HG02623 (cell line): ENCODE measurements at regions not wholly inside any gene's neighbourhood (a gene's known extent, or its start where the extent isn't known, plus 50 kb on each side); places are given as distances from the start of the nearest gene placed in this dataset.

ENCODE experiments used
- ATAC-seq: cut with Tn5 transposase; IDR thresholded peaks from one replicate; pipeline ENCODE4 v1.9.1; 2021; ENCODE audit warnings: moderate library complexity; ENCODE audit not compliant: unreplicated experiment

DNA sequence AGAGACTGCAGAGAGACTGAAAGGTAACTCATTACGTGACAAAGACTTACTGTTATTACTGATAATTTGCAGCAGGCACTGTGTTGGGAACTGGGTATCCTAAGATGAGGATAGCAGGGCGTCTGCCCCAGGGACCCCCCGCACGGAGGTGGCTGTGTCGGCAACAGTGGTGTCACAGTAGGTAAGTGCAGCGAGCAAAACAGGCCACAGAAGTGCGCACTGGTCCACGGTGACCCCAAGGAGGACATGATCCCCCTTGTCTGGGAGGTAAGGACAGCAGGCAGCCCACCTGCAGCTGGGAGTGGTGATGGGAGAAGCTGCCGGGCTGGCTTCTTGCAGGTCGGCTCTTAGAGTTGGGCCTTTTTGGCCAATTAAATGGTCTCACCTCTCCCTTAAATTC, 82.9 kb downstream of the FAM43A start:
- ATAC-seq = no peak

GRCh38 chr3:194769020-194769643, 83.4 kb downstream of the FAM43A start:
- ATAC-seq = peak; percentile 93

GRCh38 chr3:194772241-194773000, 86.7 kb downstream of the FAM43A start:
- no peak for ATAC-seq

DNA sequence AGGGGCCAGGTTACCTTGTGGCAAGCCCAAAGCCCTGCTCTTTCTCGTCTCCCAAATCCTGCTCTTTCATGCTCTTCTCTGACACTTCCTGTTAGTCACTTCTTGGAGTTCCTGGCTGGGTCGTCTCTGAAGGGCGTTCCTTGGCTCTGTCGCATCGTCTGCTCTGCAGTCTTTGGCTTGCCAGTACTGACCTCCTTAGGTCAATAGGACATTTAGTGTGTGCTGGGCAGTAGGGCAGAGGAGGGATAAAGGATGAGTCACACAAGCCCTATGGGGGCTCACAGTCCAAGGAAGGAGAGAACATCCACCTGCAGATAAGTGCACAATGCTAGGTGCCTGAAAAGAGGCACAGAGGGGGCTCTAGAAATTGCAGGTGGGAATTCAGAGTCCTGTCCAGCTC, 87.5 kb downstream of the FAM43A start:
- no peak for ATAC-seq

DNA sequence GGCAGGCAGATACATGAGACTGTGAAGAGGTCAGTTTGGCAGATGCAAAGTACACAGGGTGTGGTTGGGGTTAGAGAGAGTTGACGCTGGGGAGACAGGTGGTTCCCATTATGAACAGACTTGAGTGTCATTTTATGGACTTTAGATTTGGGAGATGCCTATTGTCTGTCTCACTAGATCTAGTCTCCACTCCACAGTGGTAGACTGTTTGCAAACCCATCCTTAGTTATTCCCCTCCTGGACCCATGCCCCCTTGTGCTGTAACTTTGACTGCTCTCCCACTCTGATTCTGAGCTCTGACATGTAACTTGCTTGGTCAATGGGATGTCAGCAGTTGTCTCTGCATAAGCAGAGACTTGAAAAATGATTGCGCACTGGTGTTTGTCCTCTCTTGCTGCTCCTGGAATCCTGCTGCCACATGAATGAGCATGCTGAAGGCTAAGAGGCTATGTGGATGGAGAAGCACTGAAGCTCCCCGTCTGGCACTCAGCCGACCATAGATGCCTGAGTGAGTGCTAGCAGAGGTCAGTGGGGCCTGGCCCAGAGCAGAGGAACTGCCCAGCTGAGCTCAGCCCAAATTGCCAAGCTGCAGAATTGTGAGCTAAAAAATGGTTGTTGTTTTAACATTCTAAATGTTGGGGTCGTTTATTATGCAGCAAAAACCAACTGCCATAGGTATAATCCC, 88.2 kb downstream of the FAM43A start:
- ATAC-seq = no peak

DNA sequence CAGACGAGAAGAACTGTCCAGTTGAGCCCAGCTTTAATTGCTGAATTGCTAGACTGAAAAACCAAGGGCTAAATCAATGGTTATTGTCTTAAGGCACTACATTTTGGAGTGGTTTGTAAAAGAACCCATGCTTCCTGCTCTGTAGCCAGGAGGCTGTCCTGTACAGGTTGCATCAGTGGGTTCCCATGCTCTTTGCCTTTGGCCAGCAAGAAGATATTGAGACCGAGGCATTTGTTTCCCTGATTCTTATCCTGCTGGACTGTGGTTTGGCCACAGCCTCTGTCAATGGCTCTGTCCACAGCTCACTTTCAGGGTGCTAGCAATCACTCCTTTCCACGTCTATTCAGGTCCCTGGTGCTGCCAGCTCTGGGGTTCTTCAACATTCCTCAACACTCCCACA, 89.6 kb downstream of the FAM43A start:
- ATAC-seq = no peak

- no peak for ATAC-seq
Observed at GRCh38 chr3:194775731-194776130, 90.0 kb downstream of the FAM43A start.

GRCh38 chr3:194777729-194778128, 92.0 kb downstream of the FAM43A start:
- no peak for ATAC-seq

DNA sequence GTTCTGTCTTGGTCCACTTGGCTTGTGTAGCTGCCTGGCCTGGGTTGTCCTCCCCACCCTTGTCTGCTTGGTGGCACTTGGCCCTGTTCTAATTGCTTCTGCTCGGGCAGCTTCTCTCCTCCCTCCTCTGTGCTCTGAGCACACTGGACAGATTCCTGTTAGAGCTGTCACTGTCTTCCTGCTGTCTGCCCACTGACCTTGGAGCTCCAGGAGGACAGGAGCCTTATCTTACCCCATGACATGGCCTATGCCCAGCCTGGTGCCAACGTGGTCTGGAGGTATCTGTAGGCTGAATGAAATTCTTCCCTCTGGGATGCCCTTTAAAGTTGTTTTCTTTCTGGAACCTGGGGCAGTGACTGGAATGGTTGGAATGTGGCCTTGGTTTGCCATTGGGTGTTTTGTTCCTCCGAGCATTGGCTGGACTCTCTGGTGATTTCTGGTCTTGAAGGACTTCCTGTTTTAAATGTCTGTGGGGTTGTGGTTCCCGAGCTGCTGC, 94.1 kb downstream of the FAM43A start:
- no peak for ATAC-seq

DNA sequence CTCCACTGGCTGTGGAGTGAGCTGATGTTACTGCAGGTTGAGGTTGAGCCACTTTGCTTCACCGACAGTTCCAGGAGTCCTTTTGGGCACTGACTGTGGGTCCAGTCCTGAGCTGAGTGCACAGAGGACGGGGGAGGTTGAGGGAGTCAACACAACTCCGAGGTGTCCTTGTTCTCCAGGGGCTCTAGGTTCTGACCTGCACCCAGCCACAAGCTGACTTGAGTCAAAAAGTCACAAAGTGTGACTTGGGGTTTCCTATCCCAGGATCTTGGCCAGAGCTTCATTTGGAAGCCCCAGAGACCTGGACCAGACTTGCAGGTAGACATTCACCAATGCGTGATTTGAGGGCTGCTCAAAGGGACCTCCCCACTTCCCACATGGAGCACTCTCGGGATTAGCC, 95.0 kb downstream of the FAM43A start:
- no peak for ATAC-seq

DNA sequence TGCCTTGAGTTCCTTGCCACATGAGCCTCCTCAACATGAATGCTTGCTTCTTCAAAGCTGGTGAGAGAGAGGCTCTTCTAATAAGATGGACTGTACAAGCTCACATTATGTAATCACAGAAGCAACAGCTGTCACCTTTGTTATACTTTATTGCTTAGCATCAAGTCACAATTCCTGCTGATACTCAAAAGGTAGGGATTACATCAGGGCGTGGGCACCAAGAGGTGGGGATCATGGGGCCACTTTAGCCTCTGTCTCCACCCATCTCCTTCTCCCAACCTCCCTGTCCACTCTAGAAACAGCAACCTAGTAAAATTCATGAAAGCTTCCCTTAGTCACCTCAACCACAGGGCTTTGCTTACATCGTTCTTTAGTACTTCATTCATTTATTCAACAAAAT, 95.9 kb downstream of the FAM43A start:
- no peak for ATAC-seq

DNA sequence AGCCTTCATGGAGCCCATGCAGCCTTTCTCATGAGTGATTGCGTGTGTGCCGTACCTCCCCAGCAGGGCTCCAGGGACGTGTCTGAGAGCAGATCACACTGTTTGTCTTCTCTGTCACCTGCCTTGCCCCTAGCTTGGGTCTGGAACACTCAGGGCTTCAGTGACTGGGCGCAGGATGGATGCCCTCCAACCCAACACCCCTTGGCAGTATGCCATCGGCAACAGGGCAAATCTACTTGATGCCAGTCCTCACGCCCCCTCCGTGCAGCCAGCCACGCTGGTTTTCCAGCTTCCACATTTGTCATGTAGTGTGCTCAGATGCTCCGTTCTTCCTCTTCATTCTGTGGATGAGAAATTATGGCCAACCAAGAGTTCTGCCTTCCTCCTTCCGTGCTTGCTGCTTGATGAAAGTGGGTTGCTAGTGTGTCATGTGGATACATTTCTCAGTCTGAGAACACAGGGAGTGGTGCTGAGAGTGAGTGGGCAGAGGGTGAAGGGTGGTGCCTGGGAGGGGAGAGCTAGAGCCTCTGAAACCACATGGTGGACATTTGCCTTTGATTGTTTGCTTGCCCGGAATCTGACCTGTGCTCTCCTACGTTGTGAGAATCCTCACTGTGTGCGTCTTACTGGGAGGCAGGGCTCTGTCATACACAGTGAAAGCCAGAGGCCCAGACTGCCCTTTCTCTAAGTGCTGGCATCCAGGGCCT, 97.2 kb downstream of the FAM43A start:
- no peak for ATAC-seq

- no peak for ATAC-seq
Observed at GRCh38 chr3:194784361-194784760, 98.7 kb downstream of the FAM43A start.

GRCh38 chr3:194785315-194785714, 99.6 kb downstream of the FAM43A start:
- no peak for ATAC-seq

GRCh38 chr3:194787072-194787471, 101.4 kb downstream of the FAM43A start:
- no peak for ATAC-seq

- no peak for ATAC-seq
Observed at GRCh38 chr3:194787650-194788049, 102.0 kb downstream of the FAM43A start.

DNA sequence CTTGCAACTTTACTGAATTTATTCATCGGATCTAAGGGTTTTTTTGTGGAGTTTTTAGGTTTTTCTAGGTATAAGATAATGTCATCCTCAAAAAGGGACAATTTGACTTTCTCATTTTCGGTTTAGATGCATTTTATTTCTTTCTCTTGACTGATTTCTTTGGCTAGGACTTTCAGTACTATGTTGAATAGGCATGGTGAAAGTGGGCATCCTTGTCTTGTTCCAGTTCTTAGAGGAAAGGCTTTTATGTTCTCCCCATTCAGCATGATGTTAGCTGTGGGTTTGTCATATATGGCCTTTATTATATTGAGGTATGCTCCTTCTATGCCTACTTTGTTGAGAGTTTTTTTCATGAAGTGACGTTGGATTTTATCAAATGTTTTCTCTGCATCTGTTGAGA, 106.7 kb downstream of the FAM43A start:
- ATAC-seq = no peak

DNA sequence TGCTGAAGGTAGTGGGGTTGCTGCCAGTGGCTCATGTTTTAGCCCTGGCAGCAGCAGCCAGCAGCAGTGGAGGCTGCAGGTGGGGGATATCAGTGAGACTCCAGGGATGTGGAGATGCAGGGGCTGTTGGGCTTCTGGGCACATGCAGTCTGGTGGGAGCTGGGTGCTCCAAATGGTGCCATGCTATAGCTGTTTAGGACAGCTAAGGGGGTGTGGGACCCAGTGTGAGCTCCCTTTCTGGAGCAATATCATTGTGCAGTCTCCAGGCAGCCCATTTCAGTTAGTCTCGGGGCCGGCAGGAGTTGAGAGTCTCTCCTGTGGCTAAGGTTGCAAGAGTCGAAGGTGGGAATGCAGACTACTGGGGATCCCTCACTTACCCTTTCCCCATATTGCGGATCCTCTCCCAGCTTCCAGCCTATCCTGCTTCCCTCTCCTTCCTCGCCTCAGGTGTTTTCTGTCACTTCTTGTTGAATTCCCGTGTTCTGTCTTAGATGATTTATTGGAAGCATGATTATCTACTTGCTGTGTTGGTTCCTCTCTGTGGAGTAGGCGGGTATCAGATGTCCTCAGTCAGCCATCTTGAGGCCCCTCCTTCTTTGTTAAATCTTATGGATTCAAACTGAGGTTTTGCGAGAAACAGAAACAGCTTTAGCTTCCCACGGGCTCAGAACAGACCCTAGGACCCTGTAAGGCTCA, 112.0 kb downstream of the FAM43A start:
- no peak for ATAC-seq

DNA sequence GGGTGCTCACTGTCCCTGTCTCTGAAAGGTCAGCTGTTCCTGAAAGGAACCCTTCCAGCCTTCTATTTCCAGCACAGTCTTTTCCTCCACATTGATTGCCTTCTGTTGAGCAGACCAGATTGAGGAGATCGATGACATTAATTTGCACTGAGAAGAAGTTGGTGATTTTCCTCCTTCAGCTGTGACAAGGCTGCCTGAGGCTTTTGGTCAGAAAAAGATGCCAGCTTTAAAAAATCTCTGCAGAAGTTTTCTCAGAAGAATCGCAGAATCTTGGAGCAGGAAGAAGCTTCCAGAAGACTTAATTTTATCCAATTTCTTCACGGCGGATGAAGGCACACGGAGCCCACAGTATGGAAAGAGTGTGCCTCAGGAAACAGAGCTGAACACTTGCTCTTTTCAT, 112.8 kb downstream of the FAM43A start:
- ATAC-seq = no peak

GRCh38 chr3:194800002-194800401, 114.3 kb downstream of the FAM43A start:
- no peak for ATAC-seq
